ENCODE measurements at regions not wholly inside any gene's neighbourhood (a gene's known extent, or its start where the extent isn't known, plus 50 kb on each side); places are given as distances from the start of the nearest gene placed in this dataset.

DNA sequence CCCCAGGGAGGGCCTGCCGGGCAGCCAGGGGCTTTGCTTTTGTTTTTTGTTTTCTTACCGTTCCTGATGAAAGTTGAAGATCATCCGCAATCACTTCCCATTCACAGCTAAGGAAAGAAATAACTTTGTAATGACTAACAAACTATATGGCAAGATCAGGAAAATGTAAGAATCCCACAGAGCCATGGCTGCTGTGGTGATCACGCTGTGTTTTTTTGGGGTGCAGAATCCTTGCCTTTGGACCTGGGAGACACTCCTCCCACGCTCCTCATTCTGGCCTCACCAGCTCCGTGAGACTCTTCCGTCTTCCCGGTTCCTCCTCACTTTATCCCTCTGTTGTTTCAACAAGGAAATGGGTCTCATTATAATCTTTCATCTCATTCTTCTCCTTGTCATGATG, 443.0 kb upstream of the MGMT start:
- TF ChIP-seq, protein P1, sequence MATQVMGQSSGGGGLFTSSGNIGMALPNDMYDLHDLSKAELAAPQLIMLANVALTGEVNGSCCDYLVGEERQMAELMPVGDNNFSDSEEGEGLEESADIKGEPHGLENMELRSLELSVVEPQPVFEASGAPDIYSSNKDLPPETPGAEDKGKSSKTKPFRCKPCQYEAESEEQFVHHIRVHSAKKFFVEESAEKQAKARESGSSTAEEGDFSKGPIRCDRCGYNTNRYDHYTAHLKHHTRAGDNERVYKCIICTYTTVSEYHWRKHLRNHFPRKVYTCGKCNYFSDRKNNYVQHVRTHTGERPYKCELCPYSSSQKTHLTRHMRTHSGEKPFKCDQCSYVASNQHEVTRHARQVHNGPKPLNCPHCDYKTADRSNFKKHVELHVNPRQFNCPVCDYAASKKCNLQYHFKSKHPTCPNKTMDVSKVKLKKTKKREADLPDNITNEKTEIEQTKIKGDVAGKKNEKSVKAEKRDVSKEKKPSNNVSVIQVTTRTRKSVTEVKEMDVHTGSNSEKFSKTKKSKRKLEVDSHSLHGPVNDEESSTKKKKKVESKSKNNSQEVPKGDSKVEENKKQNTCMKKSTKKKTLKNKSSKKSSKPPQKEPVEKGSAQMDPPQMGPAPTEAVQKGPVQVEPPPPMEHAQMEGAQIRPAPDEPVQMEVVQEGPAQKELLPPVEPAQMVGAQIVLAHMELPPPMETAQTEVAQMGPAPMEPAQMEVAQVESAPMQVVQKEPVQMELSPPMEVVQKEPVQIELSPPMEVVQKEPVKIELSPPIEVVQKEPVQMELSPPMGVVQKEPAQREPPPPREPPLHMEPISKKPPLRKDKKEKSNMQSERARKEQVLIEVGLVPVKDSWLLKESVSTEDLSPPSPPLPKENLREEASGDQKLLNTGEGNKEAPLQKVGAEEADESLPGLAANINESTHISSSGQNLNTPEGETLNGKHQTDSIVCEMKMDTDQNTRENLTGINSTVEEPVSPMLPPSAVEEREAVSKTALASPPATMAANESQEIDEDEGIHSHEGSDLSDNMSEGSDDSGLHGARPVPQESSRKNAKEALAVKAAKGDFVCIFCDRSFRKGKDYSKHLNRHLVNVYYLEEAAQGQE (IDR thresholded peaks at IDR 0.05; ENCODE audit: insufficient read depth in 1 of 2, low read depth in 2 of 2, low read length in 2 of 2): no peak
- TF ChIP-seq TAF1 (IDR thresholded peaks at IDR 0.05; ENCODE audit: borderline replicate concordance, insufficient read depth, low read length) (no peak), SIN3A (IDR thresholded peaks at IDR 0.05; ENCODE audit: borderline replicate concordance, insufficient read depth, low read length) (no peak), POLR2AphosphoS5 (IDR thresholded peaks at IDR 0.05; ENCODE audit: low read depth, low read length) (no peak)

Measured in PFSK-1 (cell line).